ENCODE measurements at regions not wholly inside any gene's neighbourhood (a gene's known extent, or its start where the extent isn't known, plus 50 kb on each side); places are given as distances from the start of the nearest gene placed in this dataset.

DNA sequence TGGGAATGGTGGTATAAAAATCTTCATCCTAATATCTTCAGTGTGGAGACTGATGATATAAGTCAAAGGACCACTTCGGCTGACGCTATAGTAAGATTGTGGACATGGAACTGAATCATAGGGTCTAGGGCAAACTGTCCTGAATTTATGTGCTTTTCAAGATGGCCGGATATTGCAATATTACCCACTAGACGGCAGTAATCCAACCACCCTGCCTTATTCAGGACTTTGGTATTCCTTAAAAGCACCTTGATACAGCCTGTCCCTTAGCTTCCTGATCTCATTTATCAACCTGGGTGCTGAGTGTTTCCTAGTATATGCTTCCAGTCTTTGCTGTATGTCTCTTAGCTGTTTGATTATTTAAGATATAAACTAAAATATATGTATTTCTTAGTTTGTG lies 71.2 kb upstream of the COX7C start:
- H4K5ac ChIP-seq (ENCODE audit: insufficient read length, low read depth, low read length), result no peak overlapping the region
- no peak overlapping the region for H3K4me3 ChIP-seq (ENCODE audit: extremely low read depth in 1 of 4, insufficient read depth in 2 of 4, low read depth in 3 of 4, low read length in 4 of 4)
- POLR2A ChIA-PET (ENCODE audit: partially characterized antibody), result no interaction called here
- no peaks in the 10 kb centered on the region for H3K4me1 ChIP-seq (replicated peaks in 1 of 4; ENCODE audit: control insufficient read depth in 3 of 4, insufficient read depth in 4 of 4, low read length in 3 of 4)
- DNase-seq (ENCODE audit: low read depth in 1 of 2, low spot score in 2 of 2), result no peak
- H3K79me2 ChIP-seq (ENCODE audit: control insufficient read depth in 1 of 2, insufficient read depth in 2 of 2, low read length in 2 of 2), result no peaks in the 10 kb centered on the region
- no peaks in the 10 kb centered on the region for H3K36me3 ChIP-seq (ENCODE audit: control insufficient read depth in 2 of 4, insufficient read depth in 4 of 4, low read length in 3 of 4)
- H3K27me3 ChIP-seq (replicated peaks in 1 of 4; ENCODE audit: control insufficient read depth in 3 of 4, extremely low read depth in 1 of 4, insufficient read depth in 3 of 4, low read length in 3 of 4), result no peaks in the 10 kb centered on the region
- H3K18ac ChIP-seq (ENCODE audit: extremely low read depth, low read length), result no peak overlapping the region
- no peak overlapping the region for H3K9ac ChIP-seq (replicated peaks in 1 of 4; ENCODE audit: extremely low read depth in 1 of 4, low read depth in 3 of 4, low read length in 3 of 4)
- H4K91ac ChIP-seq (replicated peaks; ENCODE audit: insufficient read length, low read length), result no peak overlapping the region
- H2BK120ac ChIP-seq (replicated peaks; ENCODE audit: low read depth, low read length), result no peak overlapping the region
- WGBS, 2 experiments (ENCODE audit: extremely low coverage in 1 of 2, insufficient coverage in 1 of 2, insufficient read length in 1 of 2, insufficient replicate concordance in 2 of 2, low coverage in 1 of 2, low lambda C conversion rate in 2 of 2, missing lambda C conversion rate in 1 of 2), result 84% methylated on average over 4 of the region's 4 CpGs; no CpG with 5 or more reads in 1 of the 2 experiments
- H3K23me2 ChIP-seq (ENCODE audit: low read depth, low read length), result no peaks in the 10 kb centered on the region; the same call in 1 of the 2 replicates
- no peak overlapping the region for H3K14ac ChIP-seq (ENCODE audit: insufficient read length)
- no peaks in the 10 kb centered on the region for H3K9me3 ChIP-seq (ENCODE audit: insufficient read depth in 2 of 2, low read depth in 1 of 2, low read length in 1 of 2)
- CTCF ChIA-PET (ENCODE audit: partially characterized antibody), result interaction anchor here (0.9 to 2.0 kb wide), 3 partner anchors 18 to 21 kb away, joined by 3 to 5 read pairs (median 4); no protein-coding TSS in a partner anchor
- no peak overlapping the region for H3K27ac ChIP-seq (ENCODE audit: low read depth, low read length)
- no peak overlapping the region for H3K4me2 ChIP-seq (ENCODE audit: insufficient read depth in 1 of 2, low read depth in 2 of 2, low read length in 2 of 2)
- H2AFZ ChIP-seq (ENCODE audit: low read length), result peak overlapping the region; percentile 81; the same call in 1 of the 2 replicates
- no peak overlapping the region for H2BK15ac ChIP-seq (ENCODE audit: low read length)
- no peak overlapping the region for H2BK12ac ChIP-seq (ENCODE audit: low read depth, low read length)
- no peak overlapping the region for H3K4ac ChIP-seq (replicated peaks; ENCODE audit: insufficient read length, low read depth, low read length)
- TF ChIP-seq YY1 (IDR thresholded peaks at IDR 0.05; ENCODE audit: low read depth, low read length) (0 out of 2 replicates have a peak, but pooled peaks have one; percentile 30), SIN3A (conservative IDR thresholded peaks at IDR 0.05 in 1 of 2, IDR thresholded peaks at IDR 0.05 in 1 of 2; ENCODE audit: low read depth in 1 of 2, low read length in 2 of 2) (no peak), EGR1 (IDR thresholded peaks at IDR 0.05; ENCODE audit: borderline replicate concordance, low read depth, low read length) (no peak), RAD21 (IDR thresholded peaks at IDR 0.05 in 1 of 2, conservative IDR thresholded peaks at IDR 0.05 in 1 of 2; ENCODE audit: low read depth in 2 of 2, low read length in 2 of 2) (0 out of 4 replicates have a peak, but pooled peaks of 1 of the 2 experiments have one; percentile 6), SP2 (IDR thresholded peaks at IDR 0.05; ENCODE audit: low read length) (no peak)
- TF ChIP-seq, protein P1, sequence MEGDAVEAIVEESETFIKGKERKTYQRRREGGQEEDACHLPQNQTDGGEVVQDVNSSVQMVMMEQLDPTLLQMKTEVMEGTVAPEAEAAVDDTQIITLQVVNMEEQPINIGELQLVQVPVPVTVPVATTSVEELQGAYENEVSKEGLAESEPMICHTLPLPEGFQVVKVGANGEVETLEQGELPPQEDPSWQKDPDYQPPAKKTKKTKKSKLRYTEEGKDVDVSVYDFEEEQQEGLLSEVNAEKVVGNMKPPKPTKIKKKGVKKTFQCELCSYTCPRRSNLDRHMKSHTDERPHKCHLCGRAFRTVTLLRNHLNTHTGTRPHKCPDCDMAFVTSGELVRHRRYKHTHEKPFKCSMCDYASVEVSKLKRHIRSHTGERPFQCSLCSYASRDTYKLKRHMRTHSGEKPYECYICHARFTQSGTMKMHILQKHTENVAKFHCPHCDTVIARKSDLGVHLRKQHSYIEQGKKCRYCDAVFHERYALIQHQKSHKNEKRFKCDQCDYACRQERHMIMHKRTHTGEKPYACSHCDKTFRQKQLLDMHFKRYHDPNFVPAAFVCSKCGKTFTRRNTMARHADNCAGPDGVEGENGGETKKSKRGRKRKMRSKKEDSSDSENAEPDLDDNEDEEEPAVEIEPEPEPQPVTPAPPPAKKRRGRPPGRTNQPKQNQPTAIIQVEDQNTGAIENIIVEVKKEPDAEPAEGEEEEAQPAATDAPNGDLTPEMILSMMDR (IDR thresholded peaks at IDR 0.05; ENCODE audit: control extremely low read depth in 1 of 3, insufficient read depth in 1 of 3, low read depth in 1 of 3, low read length in 3 of 3), result peak in 1 of 3 experiments; percentile 21; a peak in 1 of 4 replicates
- no peaks in the 10 kb centered on the region for H4K20me1 ChIP-seq (replicated peaks in 1 of 2; ENCODE audit: control insufficient read depth in 1 of 2, insufficient read depth in 2 of 2, low read length in 2 of 2)
- no peak overlapping the region for H2BK5ac ChIP-seq (ENCODE audit: low read depth, low read length)
- no peak overlapping the region for H3K23ac ChIP-seq (ENCODE audit: insufficient read length)
- no peak overlapping the region for H4K8ac ChIP-seq (ENCODE audit: extremely low read depth, insufficient read depth, low read length)
- no peak overlapping the region for H2BK20ac ChIP-seq (ENCODE audit: low read length)
- no peak overlapping the region for H2AK5ac ChIP-seq (ENCODE audit: low read depth, low read length)
- no peak overlapping the region for H3K56ac ChIP-seq (replicated peaks; ENCODE audit: insufficient read length, low read depth, low read length)
- H3K79me1 ChIP-seq (ENCODE audit: low read depth, low read length), result no peaks in the 10 kb centered on the region
- FAIRE-seq, result no peak

All from H1 (cell line).